AG09319 (cell line): ENCODE measurements at regions not wholly inside any gene's neighbourhood (a gene's known extent, or its start where the extent isn't known, plus 50 kb on each side); places are given as distances from the start of the nearest gene placed in this dataset.
"Not testable (repeated sequence)": the region's sequence is repeated elsewhere in the genome, so short reads cannot be mapped to it uniquely, and the experiment has no call there.

Experiments
- DNase-seq: peaks from one replicate; pipeline ENCODE4 v3.0.0-alpha.2; 2010; ENCODE audit warnings: low read depth; ENCODE audit errors: extremely low read depth
- TF ChIP-seq, protein P1 (sequence below): IDR thresholded peaks from 2 replicates; pipeline ENCODE4 v1.5.1; 2011; ENCODE audit warnings: low read depth, mild to moderate bottlenecking, inconsistent platforms, low read length, moderate library complexity

DNA sequence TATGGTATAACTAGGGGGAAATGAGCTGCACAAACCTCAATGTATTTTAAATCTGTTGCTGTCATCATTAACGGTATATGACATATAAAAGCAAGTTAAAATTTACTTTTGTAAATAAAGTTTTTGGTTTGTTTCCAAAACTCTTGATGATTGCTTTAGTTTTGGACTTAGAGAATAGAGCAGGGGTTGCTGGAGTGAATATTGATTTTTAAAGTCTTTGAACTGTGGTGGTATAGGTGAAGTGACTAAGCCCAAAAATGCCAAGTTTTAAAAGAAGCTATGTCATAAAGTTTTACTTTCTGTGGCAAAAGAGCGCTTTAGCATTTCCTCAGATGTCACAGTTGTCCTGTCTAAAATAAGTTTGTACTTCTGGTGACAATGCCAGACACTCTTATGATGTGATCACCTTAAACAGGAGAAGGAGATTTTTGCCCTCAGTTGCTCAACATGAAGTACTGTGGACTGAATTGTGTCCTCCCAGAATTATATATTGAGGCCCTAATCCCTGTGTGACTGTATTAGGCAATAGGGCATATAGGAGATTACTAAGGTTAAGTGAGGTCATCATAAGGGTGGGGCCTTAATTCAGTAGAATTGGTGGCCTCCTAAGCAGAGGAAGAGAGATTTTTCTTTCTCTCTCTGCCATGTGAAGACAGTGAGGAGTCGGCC is 175.2 kb upstream of the PLGLB1 start:
- not testable (repeated sequence) for DNase-seq

DNA sequence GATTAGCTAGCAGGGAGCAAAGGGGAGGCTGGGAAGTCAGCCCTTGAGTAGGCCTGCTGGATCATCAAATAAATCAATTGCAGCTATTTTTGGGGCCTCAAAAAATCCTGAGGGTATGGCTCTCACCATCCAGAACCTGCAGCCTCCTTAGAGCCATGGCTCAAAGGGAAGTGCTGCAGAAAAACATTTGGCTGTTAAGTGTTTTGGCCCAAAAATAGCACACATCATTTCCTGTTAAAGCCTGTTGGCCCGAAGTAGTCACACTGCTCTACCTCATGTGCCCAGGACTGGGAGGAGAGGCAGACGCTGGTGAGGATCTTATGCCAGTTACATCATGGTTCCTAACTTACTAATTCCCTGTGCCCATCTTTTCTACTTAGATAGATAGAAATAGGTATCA is 176.8 kb upstream of the PLGLB1 start:
- DNase-seq = not testable (repeated sequence)

DNA sequence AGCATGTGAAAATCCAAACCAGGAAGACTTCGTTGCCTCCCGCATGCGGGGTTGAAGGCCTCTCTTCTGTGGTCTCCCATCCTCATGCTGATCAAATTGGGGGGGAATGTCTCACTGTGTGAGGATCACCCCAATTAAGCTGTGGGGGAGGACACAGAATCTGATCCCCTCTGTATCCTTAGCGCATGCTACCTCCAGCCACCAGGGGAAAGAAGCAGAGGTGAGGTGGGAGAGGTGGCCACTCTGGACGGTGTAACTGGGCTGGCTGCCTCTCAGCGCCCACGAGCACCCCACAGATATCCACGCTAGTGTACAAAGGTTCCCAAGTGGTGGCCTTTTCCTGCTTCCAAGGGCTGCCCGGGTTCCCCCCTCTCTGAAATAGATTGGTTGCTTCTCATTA is 177.6 kb upstream of the PLGLB1 start:
- DNase-seq = not testable (repeated sequence)

DNA sequence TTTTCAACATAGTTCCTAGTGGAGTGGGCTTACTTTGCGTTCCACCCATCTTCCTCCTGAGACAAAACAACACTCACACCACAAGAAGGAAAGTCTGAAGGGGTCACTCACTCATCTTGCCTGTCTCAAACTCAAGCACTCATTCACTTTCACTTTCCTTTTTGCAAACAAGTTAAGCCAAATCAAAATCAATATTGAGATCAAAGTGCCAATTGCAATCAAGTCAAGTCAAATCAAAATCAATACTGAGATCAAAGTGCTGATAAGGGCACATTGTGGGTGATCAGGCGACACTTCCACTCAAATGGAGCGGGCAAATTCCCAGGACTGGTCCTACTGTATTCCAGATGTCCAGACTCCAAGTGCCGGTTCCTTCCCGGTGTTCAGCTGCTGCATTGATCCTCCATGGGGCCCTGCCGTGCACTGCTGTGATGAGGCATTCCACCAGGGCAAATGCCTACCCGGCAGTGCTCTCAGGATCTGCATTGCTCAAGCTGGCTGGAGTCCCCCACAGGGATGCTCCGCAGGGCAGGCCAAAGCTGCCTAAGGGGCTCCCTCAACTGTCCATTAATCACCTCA is 183.0 kb upstream of the PLGLB1 start:
- DNase-seq = not testable (repeated sequence)

DNA sequence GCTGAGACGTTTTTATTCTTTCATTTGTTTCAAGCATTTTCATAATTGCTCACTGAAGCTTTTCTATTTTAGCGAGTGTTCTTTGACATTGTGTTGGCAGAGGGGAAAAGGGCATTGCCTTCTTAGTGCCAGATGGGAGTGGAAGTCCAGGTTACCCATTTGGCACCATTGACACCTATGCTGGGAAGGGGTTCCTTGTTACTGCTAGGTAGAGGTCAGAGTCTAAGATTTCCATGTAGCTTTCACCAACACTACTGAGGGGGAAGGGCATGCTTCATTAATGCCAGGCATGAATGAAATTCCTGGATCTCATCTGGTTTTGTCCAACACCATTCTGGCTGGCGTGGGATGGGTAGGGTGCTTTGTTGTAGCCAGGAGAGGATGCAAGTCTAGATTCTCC is 191.3 kb upstream of the PLGLB1 start:
- not testable (repeated sequence) for DNase-seq

DNA sequence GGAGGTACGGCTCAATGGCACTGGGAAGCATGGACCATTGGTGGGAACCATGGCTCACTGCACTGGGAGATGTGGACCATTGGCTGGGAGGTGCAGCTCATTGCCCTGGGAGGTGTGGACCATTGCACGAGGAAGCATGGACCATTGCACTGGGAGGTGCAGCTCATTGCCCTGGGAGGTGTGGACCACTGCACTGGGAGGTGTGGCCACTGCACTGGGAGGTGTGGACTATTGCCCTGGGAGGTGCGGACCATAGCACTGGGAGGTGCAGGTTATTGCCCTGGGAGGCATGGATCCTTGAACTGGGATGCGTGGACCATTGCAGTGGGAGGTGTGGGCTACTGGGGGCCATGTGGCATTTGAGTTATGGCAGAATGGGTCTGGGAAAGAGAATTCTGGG is 195.4 kb upstream of the PLGLB1 start:
- not testable (repeated sequence) for DNase-seq

DNA sequence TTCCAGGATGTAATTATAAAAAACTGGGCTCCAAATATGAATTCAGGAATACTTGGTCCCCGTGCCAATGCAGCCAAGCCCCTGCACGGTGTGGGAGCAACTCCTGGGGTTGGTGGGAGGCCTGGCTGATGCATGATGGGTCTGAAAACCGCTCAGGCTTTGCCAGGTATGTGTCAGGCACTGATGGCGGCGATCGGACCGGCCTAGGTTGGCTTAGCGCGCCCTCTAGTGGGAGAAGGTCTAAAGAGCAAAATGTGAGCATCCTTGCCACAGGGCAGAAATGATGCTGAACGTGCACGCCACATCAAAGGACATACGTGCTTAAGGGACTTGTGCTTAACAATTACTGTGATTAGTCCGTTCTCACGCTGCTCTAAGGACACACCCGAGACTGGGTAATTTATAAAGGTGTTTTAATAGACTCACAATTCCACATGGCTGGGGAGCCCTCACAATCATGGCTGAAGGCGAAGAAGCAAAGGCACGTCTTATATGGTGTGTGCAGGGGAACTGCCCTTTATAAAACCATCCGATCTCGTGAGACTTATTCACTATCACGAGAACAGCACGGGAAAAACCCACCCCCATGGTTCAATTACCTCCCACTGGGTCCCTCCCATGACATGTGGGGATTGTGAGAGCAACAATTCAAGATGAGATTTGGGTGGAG is 196.2 kb upstream of the PLGLB1 start:
- TF ChIP-seq, protein P1, sequence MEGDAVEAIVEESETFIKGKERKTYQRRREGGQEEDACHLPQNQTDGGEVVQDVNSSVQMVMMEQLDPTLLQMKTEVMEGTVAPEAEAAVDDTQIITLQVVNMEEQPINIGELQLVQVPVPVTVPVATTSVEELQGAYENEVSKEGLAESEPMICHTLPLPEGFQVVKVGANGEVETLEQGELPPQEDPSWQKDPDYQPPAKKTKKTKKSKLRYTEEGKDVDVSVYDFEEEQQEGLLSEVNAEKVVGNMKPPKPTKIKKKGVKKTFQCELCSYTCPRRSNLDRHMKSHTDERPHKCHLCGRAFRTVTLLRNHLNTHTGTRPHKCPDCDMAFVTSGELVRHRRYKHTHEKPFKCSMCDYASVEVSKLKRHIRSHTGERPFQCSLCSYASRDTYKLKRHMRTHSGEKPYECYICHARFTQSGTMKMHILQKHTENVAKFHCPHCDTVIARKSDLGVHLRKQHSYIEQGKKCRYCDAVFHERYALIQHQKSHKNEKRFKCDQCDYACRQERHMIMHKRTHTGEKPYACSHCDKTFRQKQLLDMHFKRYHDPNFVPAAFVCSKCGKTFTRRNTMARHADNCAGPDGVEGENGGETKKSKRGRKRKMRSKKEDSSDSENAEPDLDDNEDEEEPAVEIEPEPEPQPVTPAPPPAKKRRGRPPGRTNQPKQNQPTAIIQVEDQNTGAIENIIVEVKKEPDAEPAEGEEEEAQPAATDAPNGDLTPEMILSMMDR = peak; percentile 18
- not testable (repeated sequence) for DNase-seq

DNA sequence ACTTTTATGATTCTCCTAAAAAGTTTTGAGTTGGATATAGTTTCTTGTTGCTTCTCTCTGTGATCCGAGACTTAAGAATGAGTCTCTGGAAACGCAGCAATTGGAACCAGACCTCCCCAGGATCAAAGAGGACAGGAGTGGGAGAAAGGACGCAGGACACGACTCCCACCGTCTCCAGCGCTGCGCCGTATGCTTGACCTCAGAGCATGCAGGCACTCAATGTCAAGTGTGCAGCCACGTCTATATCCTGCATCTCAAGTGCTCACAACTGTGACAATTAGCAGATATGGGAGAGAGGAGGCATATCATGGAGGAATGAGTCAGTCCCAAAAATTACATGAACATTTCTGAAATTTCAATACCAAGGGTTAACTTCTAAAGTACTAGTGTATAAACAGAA is 199.0 kb upstream of the PLGLB1 start:
- not testable (repeated sequence) for DNase-seq

DNA sequence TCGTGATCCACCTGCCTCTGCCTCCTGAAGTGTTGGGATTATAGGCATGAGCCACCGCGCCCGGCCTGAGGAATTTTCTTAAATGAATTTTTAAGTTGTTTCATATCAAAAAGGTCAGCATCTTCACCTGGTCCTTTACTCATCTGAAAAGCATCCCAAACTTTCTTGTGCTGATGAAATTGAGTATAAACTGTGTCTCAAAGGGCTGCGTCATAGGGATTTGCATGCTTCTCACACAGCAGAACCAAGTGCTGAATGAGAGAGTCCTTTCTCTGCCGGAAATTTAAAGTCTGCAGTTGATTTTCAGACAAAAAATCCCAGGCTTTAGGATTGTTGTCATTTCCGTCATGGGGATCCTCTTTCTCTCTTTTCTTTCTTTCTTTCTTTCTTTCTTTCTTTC is 200.5 kb upstream of the PLGLB1 start:
- peak; percentile 42 for DNase-seq

DNA sequence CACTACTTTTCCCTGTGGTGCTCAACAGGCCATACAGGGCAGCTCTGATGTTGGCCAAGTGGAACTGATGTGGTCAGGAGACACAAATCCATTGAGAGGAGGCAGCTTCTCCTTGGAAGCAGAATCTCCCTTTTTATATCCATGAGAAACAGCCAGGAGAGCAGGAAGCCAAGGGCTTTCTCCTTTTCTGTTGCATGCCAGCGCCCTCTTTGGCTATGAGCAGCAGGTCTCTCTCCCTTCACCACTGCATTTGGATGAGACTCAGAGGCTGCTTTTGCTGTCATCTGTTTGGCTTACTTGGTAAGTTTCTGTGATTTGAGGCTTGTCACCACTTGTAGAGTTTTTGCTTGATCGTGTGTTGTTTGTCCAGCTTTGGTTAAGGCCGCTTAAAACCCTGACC is 202.2 kb upstream of the PLGLB1 start:
- DNase-seq = not testable (repeated sequence)

DNA sequence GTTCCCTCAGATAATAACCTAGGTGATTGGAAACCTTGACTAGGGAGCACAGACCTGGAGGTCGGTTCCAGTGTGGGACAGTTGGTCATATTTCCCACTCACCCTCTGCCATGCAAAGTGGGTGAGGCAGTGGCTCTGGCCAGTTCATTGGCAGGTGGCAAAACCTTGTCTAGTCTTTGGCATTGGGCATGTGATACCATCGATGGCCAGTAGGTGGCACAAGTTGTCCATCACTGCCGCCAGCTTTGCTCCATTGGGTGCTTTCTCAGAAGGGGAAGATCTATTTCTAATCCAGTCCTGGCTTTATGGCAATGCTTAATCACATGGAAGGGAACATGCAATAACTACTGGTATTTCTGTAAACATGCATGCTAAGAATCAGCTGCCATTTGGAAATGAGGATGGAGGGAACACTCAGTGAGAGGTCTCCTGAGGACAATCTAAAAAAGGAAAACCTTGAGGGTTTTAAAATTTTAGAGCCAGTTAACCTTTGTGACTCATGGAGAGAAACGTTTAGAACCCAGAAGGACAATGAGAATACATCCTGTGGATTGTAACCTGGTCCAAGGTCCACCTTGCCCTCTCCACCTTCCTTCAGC is 207.5 kb upstream of the PLGLB1 start:
- peak; percentile 14 for DNase-seq

DNA sequence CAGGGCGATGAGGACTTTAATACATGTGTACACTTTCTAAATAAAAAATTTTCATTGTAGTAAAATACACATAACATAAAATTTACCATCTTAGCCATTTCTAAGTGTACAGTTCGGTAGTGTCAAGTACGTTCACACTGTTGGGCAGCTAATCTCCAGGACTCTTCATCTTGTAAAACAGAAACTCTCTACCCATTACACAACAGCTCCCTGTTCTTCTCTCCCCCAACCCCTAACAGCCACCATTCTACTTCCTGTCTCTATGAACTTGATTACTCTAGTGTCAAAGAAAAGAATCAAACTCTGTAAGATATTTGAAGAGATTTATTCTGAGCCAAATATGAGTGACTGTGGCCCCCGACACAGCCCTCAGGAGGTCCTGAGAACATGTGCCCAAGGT is 208.3 kb upstream of the PLGLB1 start:
- not testable (repeated sequence) for DNase-seq

More for the DNA sequence above, 207.5 kb upstream of the PLGLB1 start:
- TF ChIP-seq, protein P1 = peak; percentile 17; the same call in 1 of the 2 replicates

DNA sequence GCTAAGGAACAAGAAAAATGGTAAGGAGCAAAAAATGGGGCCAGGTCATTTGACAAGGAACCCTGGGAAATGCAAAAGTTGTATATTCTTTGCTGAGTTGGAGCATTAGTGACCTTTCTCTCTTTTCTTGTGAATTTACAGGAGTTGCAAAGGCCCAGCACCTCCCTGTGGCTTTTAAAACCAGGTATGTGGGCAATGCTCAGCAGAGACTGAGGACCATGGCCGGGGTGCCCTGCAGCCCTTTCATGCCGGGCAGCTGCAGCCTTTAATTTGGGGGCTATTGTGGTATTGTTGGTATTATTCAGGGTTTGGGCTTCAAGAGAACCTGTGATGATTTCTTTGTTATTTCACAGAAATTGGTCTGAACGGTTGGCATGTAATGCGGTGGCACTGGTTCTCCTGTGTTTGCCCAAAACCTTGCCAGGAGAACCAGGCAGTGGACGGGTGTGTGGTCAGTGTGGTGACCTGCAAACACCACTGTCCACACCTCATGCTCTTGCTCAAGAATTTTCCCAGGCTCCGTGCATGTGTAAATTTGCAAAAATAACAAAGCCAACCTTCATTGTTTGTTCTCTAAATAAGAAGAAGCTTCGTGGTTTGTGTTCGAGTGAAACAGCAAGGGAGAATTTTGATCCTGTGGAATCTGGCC is 213.8 kb upstream of the PLGLB1 start:
- not testable (repeated sequence) for DNase-seq

DNA sequence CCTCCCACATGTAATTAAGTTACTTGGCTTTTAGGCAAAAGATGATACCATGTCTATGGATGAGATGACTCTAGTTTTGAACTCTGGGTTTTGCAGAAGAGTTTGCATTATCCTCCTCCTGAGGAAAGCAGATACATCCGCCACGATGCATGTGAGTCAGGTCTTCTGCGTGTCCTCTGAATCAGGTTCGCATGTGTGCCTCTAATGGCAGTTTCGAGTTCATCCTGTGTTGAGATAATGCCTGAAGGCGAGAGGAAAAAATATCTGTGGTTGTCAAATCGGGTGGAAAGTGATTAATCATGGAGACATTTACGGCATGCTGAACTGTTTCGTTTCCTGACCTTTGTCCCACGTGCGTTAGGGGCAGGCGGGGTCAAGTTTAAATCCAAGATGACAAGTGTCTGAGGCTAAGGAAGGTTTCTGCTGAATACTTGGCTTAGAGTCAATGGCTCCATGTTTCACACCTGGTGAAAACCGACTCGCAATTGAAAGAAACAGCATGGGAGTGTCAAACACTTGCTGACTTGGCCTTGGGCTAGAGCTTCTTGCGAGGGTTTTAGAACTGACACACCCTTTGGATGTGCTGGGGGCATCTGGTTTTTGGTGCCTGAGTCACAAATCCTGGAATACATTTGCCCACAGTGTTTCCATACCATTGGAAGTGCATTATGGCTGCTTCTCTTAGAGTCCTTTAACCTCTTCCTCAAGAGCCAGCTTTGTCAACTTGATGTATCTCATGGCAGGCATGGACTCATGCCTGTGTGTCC is 216.1 kb upstream of the PLGLB1 start:
- DNase-seq = not testable (repeated sequence)

DNA sequence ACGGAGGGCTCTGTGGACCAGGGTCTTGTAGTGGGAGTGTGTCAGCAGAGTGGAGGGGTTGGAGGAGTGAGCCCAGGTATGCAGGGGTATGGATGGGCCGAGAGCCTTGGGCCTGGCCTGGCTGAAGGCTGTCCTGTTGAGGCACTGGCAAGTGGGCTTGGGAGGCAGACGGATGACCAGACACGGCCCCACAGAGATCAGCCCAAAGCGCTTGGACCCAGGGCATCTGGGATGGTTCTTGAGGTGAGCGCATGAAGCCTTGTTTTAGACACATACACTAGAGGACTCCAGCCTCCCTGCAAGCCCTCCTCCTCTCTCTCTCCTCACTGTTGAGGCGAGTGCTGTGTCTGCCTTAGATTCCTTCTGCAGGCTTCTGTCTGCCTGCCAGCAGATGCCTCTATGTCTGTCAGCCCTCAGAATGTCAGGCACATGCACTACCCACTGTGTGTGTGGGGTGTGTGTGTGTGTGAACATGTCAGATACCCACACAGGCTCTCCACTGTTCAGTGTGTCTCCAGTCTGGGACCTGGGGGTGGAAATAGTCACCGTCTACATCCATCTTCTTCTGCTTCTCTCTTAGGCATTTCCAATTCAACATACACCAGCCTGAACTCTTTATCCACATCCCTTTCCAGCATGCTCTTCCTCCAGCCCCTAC is 218.0 kb upstream of the PLGLB1 start:
- not testable (repeated sequence) for DNase-seq

DNA sequence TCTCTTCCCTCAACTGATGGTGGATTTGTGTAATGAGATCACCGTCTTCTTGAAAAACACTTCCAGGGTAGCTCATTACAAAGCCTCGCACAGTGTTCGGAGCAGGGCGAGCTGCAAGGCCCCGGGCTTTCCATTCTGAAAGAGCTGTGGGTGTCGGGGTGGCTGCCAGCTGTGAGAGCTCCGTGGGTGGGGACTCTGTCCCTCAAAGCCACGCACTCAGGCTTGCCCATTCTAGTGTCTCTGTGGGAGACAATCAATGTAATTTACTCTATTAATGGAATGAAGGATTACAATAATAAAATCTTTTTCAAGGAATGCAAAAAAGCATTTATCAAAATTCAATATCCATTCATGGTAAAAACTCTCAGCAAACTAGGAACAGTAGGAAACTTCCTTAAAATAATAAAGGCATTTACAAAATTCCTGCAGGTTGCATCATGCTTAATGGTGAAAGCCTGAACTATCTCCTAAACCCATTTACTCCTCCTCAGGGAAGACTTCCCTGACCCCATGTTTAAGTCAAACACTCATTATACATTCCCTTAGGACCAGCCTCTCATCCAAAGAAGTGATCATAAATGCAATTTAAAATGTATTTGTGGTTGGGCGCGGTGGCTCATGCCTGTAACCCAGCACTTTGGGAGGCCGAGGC is 224.5 kb upstream of the PLGLB1 start:
- not testable (repeated sequence) for DNase-seq
